NCI-H1436 (cell line): ENCODE measurements at regions not wholly inside any gene's neighbourhood (a gene's known extent, or its start where the extent isn't known, plus 50 kb on each side); places are given as distances from the start of the nearest gene placed in this dataset.
"Not testable (repeated sequence)": the region's sequence is repeated elsewhere in the genome, so short reads cannot be mapped to it uniquely, and the experiment has no call there.

ENCODE experiments used
- DNase-seq: peaks from one replicate; lab custom pipeline; 2025; lab: John Stamatoyannopoulos, UW

DNA sequence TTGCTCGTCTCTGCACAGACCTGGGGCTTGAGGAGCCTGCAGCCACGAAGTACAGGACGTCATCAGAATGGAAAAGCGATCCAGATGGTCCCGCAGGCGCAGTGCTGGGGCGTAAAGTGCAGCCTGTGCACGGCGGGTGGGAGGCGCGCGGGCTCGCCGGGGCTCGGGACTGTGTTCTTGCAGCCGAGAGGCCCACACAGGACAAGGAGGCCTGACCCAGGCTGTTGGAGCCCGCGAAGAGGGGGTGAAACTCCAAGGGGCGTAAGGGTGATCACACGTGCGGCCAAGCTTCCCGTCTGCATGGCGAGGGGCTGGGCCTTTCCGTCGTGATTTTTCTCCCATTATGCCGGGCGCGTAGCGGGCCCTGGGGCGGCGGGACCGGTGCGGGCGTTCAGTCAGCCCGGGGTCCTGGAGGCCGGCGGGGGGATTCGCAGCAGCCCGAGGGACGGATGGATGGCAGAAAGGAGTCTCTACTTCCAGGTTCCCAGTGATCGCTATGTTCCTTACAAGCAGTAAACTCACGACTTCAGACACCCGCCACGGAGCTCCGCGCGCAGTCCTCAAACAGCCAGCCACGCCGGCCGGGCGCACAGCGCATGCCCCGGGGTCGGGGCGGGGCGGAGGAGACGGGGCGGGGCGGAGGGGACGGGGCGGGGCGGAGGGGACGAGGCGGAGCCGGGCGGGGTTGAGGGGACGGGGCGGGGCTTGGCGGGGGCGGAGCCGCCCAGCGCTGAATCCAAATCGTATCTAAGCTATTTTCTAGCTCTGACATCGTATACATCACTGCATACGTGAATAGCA lies 141.0 kb upstream of the KCNJ18 start:
- peak; percentile 81 for DNase-seq

DNA sequence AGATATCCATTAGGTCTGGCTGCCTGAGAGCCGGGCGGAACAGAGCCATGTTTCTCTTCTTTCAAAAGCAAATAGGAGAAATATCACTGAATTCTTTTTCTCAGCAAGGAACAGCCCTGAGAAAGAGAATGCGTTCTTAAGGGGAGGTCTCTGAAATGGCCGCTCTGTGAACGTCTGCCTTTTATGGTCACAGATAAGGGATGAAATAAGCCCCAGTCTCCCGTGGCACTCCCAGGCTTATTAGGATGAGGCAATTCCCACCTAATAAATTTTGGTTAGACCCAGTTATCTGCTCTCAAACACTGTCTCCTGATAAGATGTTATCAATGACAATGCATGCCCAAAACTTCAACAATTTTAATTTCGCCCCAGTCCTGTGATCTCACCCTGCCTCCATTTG lies 133.4 kb upstream of the KCNJ18 start:
- DNase-seq = not testable (repeated sequence)

- DNase-seq = no peak
Observed at GRCh38 chr17:21564262-21564661, 128.1 kb upstream of the KCNJ18 start.

GRCh38 chr17:21564757-21565156 lies 127.6 kb upstream of the KCNJ18 start:
- DNase-seq = not testable (repeated sequence)

DNA sequence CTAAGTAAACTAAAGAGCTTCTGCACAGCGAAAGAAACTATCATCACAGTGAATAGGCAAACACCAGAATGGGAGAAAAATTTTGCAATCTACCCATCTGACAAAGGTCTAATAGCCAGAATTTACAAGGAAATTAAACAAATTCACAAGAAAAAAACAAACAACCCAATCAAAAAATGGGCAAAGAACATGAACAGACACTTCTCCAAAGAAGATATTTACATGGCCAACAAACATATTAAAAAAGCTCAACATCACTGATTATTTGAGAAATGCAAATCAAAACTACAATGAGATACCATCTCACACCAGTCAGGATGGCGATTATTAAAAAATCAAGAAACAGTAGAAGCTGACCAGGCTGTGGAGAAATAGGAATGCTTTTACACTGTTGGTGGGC lies 121.9 kb upstream of the KCNJ18 start:
- DNase-seq = not testable (repeated sequence)

- DNase-seq = not testable (repeated sequence)
Observed at GRCh38 chr17:21572148-21572547, 120.2 kb upstream of the KCNJ18 start.

GRCh38 chr17:21573271-21573960 lies 118.9 kb upstream of the KCNJ18 start:
- DNase-seq = not testable (repeated sequence)

GRCh38 chr17:21573961-21574610 lies 118.2 kb upstream of the KCNJ18 start:
- no peak for DNase-seq

DNA sequence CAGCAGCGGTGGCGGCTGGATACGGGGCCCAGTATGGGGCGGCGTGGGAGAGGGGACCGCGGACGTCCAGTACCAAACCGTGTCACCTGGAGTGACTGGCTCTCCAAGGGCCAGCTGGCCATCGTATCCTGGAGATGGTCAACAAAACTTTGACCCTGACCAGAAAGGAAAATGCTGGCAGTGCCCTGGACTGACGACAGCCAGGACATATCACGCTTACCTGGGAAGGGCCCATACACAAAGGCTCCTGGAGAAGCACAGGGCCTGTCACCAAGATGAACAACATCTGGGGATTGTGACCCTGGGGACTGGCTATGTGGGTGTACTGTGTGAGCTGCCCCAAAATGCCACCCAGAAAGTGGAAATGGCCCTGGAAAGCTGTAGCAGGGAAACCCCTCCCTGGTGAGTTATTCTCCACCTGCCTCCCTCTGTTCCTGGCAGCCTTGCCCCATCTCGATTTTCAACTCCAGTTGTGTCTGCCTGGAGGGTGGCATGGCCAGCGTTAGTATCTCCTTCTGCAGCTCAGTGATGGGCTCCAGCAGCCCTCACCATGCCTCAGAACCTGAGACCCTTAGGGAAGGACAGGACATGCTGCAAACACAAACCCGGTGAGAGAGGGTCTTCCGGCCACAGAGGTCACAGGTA lies 117.6 kb upstream of the KCNJ18 start:
- DNase-seq = not testable (repeated sequence)

DNA sequence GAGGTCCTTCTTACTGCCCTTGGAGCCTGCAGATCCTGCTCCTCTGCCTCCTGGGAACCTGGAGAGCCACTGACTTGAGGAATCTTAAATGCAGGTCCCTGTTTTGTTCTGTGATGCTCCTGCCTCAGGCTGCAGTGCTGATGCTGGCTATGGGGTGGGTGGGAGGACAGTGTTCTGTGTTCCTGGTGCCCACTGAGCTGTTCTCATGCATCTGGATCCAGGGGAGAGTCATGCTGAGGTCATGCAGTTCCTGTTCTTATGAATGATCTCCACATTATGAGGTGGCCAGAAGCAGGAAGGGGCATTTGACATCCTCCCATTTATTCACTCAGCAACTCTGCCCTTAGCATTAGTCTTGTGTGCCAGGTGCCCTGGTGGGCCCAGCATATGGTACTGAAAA lies 113.5 kb upstream of the KCNJ18 start:
- not testable (repeated sequence) for DNase-seq

DNA sequence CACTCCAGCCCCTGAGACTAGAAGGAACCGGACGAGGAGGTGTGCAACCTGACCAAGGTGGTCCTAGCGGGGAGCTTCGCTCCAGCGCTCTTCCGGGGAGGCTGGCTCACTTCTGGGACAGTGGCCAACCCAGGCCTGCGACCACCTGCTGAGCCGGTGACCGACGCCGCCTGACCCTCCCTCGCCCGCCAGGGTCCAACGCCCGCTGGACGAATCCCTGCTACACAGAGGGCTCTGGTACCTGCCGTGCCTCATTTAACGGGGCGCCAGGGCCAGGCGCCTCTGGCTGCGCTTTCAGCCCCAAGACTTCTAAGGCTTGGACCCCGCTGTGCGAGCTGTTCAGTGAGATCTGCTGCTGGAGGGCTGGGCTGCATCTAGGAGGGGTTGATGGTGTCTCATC lies 99.5 kb upstream of the KCNJ18 start:
- DNase-seq = no peak

DNA sequence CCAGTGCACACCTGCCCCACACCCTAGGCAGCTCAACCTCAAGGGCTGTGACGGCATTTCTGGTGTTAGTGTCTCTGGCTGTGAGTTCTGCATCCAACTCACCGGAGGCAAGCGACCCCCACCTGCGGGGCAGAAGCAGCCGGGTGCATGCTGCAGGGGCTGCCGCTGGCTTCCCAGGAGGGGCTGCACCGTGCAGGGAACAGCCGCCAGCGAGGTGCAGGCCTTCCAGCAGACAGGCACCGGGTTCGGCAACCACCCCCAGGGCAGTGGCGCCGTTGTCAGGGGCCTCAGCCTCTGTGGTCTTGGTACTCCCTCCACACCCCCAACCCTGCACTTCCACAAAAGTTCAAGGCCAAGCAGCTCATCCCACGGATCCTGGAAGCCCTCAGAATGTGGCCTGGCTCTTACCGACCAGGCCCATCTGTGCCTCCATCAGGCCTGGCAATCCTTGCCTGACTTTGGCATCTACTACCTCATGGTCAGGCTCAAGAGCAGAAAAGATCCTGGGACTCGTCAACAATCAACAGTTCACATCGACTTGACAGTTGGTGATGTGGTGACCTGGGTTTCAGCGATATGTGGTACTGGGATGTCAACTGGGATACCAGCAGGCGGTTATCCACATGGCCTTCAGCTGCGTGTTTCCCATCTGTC lies 98.7 kb upstream of the KCNJ18 start:
- DNase-seq = not testable (repeated sequence)

GRCh38 chr17:21595086-21595485 lies 97.2 kb upstream of the KCNJ18 start:
- DNase-seq = no peak

- no peak for DNase-seq
Observed at GRCh38 chr17:21602176-21602575, 90.1 kb upstream of the KCNJ18 start.

DNA sequence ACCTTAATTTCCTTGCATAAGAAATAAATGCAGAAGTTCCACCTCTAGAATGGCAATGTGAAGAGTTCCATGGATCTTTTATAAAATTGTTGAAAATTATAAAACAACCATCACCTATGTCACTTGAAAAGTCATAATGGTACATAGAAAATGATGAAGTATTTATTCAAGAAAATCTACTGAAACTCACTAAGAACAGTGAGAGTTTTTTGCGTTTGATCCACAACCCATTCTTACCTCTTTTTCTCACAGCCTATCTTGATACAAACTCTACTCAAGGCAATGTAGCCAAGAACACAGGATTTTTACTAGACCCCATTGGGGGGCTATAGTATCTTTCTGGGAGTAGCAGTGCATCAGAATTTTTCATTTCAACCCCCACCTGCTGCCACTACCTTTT lies 89.0 kb upstream of the KCNJ18 start:
- not testable (repeated sequence) for DNase-seq

DNA sequence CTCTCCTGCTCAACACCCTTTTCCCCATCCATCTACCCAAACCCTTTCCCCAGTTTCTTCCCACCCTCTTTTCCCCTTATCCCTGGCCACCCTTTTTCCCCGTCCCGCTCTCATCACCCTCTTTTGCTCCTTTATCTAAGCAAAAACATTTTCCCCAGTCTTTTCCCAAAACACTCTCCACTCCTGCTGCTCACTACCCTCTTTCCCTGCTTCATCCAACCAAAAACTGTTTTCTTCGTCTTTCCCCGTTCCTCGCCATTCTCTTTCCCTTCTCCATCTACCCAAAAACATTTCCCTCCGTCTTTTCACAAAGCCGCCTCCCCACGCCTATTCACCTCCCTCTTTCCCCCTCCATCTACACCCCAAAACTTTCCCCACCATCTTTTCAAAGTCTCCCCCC lies 80.9 kb upstream of the KCNJ18 start:
- DNase-seq = not testable (repeated sequence)

DNA sequence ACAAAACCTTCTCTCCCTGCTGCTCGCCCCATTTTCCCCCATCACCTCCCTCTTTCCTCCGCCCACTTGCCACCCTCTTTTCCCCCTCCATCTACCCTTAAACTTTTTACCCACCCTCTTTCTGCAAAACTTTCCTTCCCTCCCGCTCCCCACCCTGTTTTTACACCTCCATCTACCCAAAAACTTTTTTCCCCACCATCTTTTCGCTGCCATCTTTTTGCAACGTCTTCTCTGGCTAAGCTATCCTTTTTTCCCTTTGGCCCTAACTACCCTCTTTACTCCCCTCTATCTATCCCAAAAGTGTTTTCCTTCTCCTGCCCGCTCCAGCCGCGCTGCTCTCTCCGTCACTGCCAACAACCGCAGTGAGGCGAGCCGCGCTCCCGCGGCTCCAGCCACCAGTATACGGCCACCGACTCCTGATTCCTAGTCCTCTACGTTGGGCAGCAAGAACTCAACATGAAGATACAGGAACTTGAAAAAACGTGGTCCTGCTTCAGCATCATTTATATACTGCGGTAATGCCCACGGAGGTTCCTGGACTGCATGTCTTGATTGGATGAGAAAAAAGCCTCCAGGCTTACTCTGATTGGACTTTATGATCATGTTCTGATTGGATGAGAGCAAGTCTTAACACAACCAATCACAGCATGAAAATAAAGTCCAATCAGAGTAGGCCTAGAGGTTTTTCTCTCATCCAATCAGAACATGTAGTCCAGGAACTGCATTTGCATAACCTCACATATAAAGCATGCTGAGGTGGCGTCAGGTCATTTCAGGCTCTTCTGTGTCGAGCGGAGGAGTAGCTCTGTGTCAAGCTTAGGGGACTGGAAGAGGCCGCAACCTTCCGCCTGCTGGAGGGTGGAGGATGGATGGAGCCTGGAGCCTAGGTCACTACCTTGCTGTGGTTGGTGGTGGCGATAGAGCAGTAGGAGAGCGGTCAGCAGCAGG lies 79.9 kb upstream of the KCNJ18 start:
- DNase-seq = not testable (repeated sequence)

DNA sequence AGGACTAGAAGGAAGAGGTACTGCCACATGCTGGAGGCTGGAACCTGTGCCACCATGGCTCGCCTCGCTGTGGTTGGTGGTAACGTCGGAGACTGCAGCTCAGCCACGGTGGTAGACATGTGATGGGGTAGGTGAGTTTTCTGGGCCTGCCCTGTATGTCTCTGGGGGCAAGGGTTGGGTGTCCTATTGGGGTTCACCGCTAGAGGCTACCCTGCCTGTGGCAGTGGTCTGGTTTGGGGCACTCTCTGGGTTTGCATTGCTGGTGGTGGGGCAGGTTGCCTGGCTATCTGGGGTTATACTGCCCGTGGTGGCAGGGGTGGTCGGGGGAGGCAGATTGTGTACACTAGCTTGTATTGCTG lies 79.3 kb upstream of the KCNJ18 start:
- DNase-seq = no peak

- not testable (repeated sequence) for DNase-seq
Observed at GRCh38 chr17:21626987-21627386, 65.3 kb upstream of the KCNJ18 start.
